HepG2 (cell line): ENCODE measurements at regions not wholly inside any gene's neighbourhood (a gene's known extent, or its start where the extent isn't known, plus 50 kb on each side); places are given as distances from the start of the nearest gene placed in this dataset.

Experiments
- ATAC-seq: fragments of 200-7000 bp; cut with Tn5 transposase; 3 replicates; pipeline ENCODE4 v1.9.1; 2020; ENCODE audit warnings: mild to moderate bottlenecking, moderate library complexity
- BruUV-seq: library from RNA; stranded (reverse); fragments of 400-500 nt; replicated peaks from 2 replicates; lab custom pipeline; 2021; lab: Mats Ljungman, UMichigan
- CTCF ChIA-PET: fragments of 300-600 bp; formaldehyde crosslinking; extraction: SDS; loops from one replicate; lab custom pipeline; 2021; ENCODE audit warnings: low total read pairs, inconsistent platforms, low intra/inter-chr PET ratio; lab: Yijun Ruan, JAX
- POLR2A ChIA-PET: fragments of 350-600 bp; sonication (Branson Sonifier 250); formaldehyde crosslinking; loops from one replicate; lab custom pipeline; 2020; ENCODE audit warnings: antibody characterized with exemption, inconsistent platforms; lab: Yijun Ruan, JAX
- DNase-seq: peaks from one replicate; pipeline ENCODE4 v3.0.0-alpha.2; 2015; ENCODE audit warnings: low spot score
- FAIRE-seq: peaks from 3 replicates; lab custom pipeline; 2011; peaks lifted over from hg19 to GRCh38; lab: Jason Lieb, UNC
- H2AFZ ChIP-seq: one replicate; pipeline ENCODE4 v1.6.1; 2011; ENCODE audit warnings: low read length, inconsistent platforms
- H3K27ac ChIP-seq: fragments of 300-600 bp; 3 replicates; pipeline ENCODE4 v1.8.0; 2011; ENCODE audit warnings: mixed run types, mild to moderate bottlenecking, mixed read lengths, low read length, inconsistent platforms; ENCODE audit not compliant: insufficient read depth; ENCODE audit errors: extremely low read length
- H3K27me3 ChIP-seq, 2 experiments: fragments of 200-600 bp in 1 of 2; 2 replicates in 1 of 2; 3 replicates in 1 of 2; pipeline versions ENCODE4 v1.6.0 to v1.8.0; 2011; ENCODE audit warnings: low read length in 2 of 2, mild to moderate bottlenecking in 2 of 2, moderate library complexity in 2 of 2, inconsistent platforms in 1 of 2; ENCODE audit not compliant: insufficient read depth in 2 of 2, control insufficient read depth in 1 of 2
- H3K36me3 ChIP-seq, 2 experiments: fragments of 200-600 bp in 1 of 2; replicated peaks in 1 of 2; 2 replicates in 1 of 2; 3 replicates in 1 of 2; pipeline versions ENCODE4 v1.5.1 to v1.8.0; 2011; ENCODE audit warnings: low read length in 2 of 2, inconsistent platforms in 1 of 2; ENCODE audit not compliant: insufficient read depth in 2 of 2, control insufficient read depth in 1 of 2
- H3K4me1 ChIP-seq: 2 replicates; pipeline ENCODE4 v1.5.1; 2012; ENCODE audit warnings: low read length, inconsistent platforms; ENCODE audit not compliant: insufficient read depth
- H3K4me2 ChIP-seq: 2 replicates; pipeline ENCODE4 v1.6.0; 2011; ENCODE audit warnings: low read depth, low read length, inconsistent platforms
- H3K4me3 ChIP-seq, 3 experiments: fragments of 200-600 bp in 1 of 3; sonication (generic), shearing (Covaris generic) in 1 of 3; replicated peaks in 1 of 3; 2 replicates each; pipeline ENCODE4 v1.5.1; 2011 to 2016; ENCODE audit warnings: low read length in 3 of 3, inconsistent platforms in 2 of 3, low read depth in 2 of 3, mild to moderate bottlenecking in 2 of 3, control low read depth in 1 of 3, mixed read lengths in 1 of 3; ENCODE audit not compliant: insufficient read depth in 1 of 3
- H3K79me2 ChIP-seq: one replicate; pipeline ENCODE4 v1.6.1; 2011; ENCODE audit warnings: low read length, inconsistent platforms; ENCODE audit not compliant: insufficient read depth
- H3K9ac ChIP-seq: 2 replicates; pipeline ENCODE4 v1.6.0; 2011; ENCODE audit warnings: mild to moderate bottlenecking, low read depth, low read length, inconsistent platforms; ENCODE audit not compliant: insufficient read depth
- H3K9me3 ChIP-seq: 2 replicates; pipeline ENCODE4 v1.5.1; 2012; ENCODE audit warnings: mild to moderate bottlenecking, low read length
- H4K20me1 ChIP-seq: 2 replicates; pipeline ENCODE4 v1.6.0; 2011; ENCODE audit warnings: inconsistent platforms, mild to moderate bottlenecking, low read length, moderate library complexity; ENCODE audit not compliant: insufficient read depth
- RCOR2 ChIP-seq: IDR thresholded peaks from 2 replicates; pipeline ENCODE4 v1.6.1; 2016; ENCODE audit warnings: missing biosample characterization, missing genetic modification reagents
- SALL2 ChIP-seq: sonication (generic); formaldehyde crosslinking; IDR thresholded peaks from 2 replicates; pipeline ENCODE4 v1.8.1; 2023; ENCODE audit warnings: mild to moderate bottlenecking, missing genetic modification reagents, inconsistent platforms
- SCMH1 ChIP-seq: sonication (generic); formaldehyde crosslinking; IDR thresholded peaks from 2 replicates; pipeline ENCODE4 v1.9.0; 2021; ENCODE audit warnings: missing genetic modification reagents, mild to moderate bottlenecking, borderline replicate concordance
- ZFP36L1 ChIP-seq: sonication (generic); formaldehyde crosslinking; IDR thresholded peaks from 2 replicates; pipeline ENCODE4 v1.8.0; 2022; ENCODE audit warnings: mild to moderate bottlenecking, missing genetic modification reagents, moderate library complexity
- ZMYM3 ChIP-seq: sonication (generic); formaldehyde crosslinking; IDR thresholded peaks from 2 replicates; pipeline ENCODE4 v1.5.1; 2020; ENCODE audit warnings: mild to moderate bottlenecking, missing genetic modification reagents
- ZNF33B ChIP-seq: sonication (generic); formaldehyde crosslinking; IDR thresholded peaks from 2 replicates; pipeline ENCODE4 v1.5.1; 2020; ENCODE audit warnings: mild to moderate bottlenecking, missing genetic modification reagents
- ZNF562 ChIP-seq: sonication (generic); formaldehyde crosslinking; IDR thresholded peaks from 2 replicates; pipeline ENCODE4 v1.8.0; 2022; ENCODE audit warnings: missing genetic modification reagents, borderline replicate concordance
- ZNF792 ChIP-seq: IDR thresholded peaks from 2 replicates; pipeline ENCODE4 v1.6.1; 2016
- ZSCAN25 ChIP-seq: sonication (generic); formaldehyde crosslinking; IDR thresholded peaks from 2 replicates; pipeline ENCODE4 v1.8.0; 2022; ENCODE audit warnings: mild to moderate bottlenecking, missing genetic modification reagents
- ZSCAN9 ChIP-seq: IDR thresholded peaks from 2 replicates; pipeline ENCODE4 v1.6.1; 2016; ENCODE audit warnings: borderline replicate concordance
- WGBS: methylation state at CpG from one replicate; pipeline ENCODE4 v1.1.6; 2017; ENCODE audit warnings: low lambda C conversion rate; 5-methylcytosine and 5-hydroxymethylcytosine counted together
- in situ Hi-C: cut with HindIII; loops from 2 replicates; pipeline ENCODE4 v1.10.0; 2017; ENCODE audit warnings: low pct_unique_long_range_greater_than_20kb; ENCODE audit not compliant: extremely low pct_ligation_motif_present
- intact Hi-C: fragments of 100-400 bp; cut with micrococcal nuclease; formaldehyde crosslinking; loops from one replicate; pipeline ENCODE4 v1.10.0; 2022; ENCODE audit not compliant: unreplicated experiment
- TF ChIP-seq, protein P1 (sequence below): sonication (generic); formaldehyde crosslinking; IDR thresholded peaks from 2 replicates; pipeline ENCODE4 v1.9.0; 2021; ENCODE audit warnings: missing genetic modification reagents, borderline replicate concordance
- TF ChIP-seq, protein P2 (sequence below), 2 experiments: fragments of 450-650 bp in 1 of 2; sonication (generic) in 1 of 2; formaldehyde crosslinking in 1 of 2; IDR thresholded peaks; 2 replicates each; pipeline versions ENCODE4 v1.6.1 to v1.8.0; 2016 to 2022; ENCODE audit warnings: antibody characterized with exemption in 1 of 2, mild to moderate bottlenecking in 1 of 2, missing genetic modification reagents in 1 of 2

DNA sequence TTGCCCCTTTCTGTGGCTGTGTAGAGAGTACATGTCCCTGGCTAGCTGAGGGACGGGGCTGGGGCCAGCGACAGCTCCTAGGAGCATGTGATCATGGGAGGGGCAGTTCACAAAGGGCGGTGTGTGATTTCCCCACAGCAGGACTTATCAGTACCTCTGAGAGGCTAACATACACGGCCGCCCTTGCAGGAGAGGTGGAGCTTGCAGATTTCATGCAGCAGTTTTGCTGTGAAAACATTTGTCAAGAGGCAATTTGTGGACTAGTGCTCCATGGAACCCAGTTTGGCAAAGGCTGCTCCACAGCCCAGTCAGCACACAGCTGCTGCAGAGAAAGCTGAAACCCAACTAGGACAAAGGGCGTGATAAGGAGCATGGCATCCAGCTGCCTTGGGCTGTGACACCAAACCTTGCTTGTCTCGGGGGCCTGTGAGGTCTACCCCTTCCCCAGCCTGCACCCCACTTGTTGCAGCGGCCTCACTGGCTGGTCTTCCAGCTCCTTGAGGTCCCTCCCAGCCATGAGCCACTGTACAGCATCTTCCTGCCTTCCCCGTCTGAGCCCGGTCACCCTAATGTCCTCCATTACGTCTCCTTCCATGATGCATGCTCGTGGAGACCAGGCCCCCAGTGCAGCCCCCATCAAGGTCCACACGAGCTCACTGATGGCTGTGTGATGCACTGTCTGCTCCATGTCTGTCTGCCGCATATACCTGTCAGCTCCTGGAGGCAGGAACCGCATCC lies 121.4 kb upstream of the HDAC4 start (continued):
- TF ChIP-seq, protein P1, sequence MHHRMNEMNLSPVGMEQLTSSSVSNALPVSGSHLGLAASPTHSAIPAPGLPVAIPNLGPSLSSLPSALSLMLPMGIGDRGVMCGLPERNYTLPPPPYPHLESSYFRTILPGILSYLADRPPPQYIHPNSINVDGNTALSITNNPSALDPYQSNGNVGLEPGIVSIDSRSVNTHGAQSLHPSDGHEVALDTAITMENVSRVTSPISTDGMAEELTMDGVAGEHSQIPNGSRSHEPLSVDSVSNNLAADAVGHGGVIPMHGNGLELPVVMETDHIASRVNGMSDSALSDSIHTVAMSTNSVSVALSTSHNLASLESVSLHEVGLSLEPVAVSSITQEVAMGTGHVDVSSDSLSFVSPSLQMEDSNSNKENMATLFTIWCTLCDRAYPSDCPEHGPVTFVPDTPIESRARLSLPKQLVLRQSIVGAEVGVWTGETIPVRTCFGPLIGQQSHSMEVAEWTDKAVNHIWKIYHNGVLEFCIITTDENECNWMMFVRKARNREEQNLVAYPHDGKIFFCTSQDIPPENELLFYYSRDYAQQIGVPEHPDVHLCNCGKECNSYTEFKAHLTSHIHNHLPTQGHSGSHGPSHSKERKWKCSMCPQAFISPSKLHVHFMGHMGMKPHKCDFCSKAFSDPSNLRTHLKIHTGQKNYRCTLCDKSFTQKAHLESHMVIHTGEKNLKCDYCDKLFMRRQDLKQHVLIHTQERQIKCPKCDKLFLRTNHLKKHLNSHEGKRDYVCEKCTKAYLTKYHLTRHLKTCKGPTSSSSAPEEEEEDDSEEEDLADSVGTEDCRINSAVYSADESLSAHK (CRISPR knock-in tag), result no peak
- TF ChIP-seq ZNF562 (CRISPR knock-in tag) (no peak), RCOR2 (CRISPR knock-in tag) (no peak), ZSCAN9 (CRISPR knock-in tag) (no peak), SALL2 (CRISPR knock-in tag) (no peak)

DNA sequence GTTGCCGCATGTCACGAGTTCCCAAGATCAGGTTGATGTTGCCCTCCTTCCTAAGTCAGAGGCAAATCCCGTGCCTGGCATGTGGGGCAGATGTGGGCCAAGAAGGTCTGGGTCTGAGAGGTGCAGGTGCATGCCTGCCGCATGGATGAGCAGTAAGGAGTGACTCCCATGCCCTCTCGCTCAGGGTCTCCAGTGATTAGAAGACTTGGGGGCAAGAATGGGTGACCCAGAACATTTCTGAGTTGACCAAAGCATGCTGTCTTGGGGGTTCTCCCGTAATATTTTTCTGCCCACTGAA lies 120.6 kb upstream of the HDAC4 start:
- H3K79me2 ChIP-seq, result no peaks in the 10 kb centered on the region
- H3K4me3 ChIP-seq, result no peak overlapping the region
- H3K9ac ChIP-seq, result no peak overlapping the region
- intact Hi-C loops, result no loop called here
- H3K27me3 ChIP-seq, result peaks cover 10 to 51% of the 10 kb centered on the region in 2 experiments; a peak in 4 of 5 replicates
- ATAC-seq (no peak), DNase-seq (no peak), FAIRE-seq (no peak)
- ChIA-PET POLR2A (no interaction called here), CTCF (no interaction called here)
- H2AFZ ChIP-seq, result no peak overlapping the region
- no peaks in the 10 kb centered on the region for H3K9me3 ChIP-seq
- H3K27ac ChIP-seq, result no peak overlapping the region
- in situ Hi-C loops, result no loop called here
- H3K36me3 ChIP-seq, result no peaks in the 10 kb centered on the region
- 51% methylated on average over 5 of the region's 6 CpGs for WGBS
- no peak overlapping the region for H3K4me2 ChIP-seq
- peaks cover 7% of the 10 kb centered on the region; the same call in 1 of the 2 replicates for H3K4me1 ChIP-seq
- no TSS peak for BruUV-seq
- peaks cover 3% of the 10 kb centered on the region; the same call in 1 of the 2 replicates for H4K20me1 ChIP-seq
- TF ChIP-seq, protein P2, sequence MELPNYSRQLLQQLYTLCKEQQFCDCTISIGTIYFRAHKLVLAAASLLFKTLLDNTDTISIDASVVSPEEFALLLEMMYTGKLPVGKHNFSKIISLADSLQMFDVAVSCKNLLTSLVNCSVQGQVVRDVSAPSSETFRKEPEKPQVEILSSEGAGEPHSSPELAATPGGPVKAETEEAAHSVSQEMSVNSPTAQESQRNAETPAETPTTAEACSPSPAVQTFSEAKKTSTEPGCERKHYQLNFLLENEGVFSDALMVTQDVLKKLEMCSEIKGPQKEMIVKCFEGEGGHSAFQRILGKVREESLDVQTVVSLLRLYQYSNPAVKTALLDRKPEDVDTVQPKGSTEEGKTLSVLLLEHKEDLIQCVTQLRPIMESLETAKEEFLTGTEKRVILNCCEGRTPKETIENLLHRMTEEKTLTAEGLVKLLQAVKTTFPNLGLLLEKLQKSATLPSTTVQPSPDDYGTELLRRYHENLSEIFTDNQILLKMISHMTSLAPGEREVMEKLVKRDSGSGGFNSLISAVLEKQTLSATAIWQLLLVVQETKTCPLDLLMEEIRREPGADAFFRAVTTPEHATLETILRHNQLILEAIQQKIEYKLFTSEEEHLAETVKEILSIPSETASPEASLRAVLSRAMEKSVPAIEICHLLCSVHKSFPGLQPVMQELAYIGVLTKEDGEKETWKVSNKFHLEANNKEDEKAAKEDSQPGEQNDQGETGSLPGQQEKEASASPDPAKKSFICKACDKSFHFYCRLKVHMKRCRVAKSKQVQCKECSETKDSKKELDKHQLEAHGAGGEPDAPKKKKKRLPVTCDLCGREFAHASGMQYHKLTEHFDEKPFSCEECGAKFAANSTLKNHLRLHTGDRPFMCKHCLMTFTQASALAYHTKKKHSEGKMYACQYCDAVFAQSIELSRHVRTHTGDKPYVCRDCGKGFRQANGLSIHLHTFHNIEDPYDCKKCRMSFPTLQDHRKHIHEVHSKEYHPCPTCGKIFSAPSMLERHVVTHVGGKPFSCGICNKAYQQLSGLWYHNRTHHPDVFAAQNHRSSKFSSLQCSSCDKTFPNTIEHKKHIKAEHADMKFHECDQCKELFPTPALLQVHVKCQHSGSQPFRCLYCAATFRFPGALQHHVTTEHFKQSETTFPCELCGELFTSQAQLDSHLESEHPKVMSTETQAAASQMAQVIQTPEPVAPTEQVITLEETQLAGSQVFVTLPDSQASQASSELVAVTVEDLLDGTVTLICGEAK (IDR thresholded peaks at IDR 0.05), result no peak
- TF ChIP-seq, protein P2 (CRISPR knock-in tag; IDR thresholded peaks at IDR 0.05), result no peak
- TF ChIP-seq SCMH1 (CRISPR knock-in tag) (no peak), ZSCAN25 (CRISPR knock-in tag) (no peak), ZNF792 (no peak), ZMYM3 (CRISPR knock-in tag) (no peak), ZFP36L1 (no peak), ZNF33B (CRISPR knock-in tag) (no peak)
